ENCODE measurements at regions not wholly inside any gene's neighbourhood (a gene's known extent, or its start where the extent isn't known, plus 50 kb on each side); places are given as distances from the start of the nearest gene placed in this dataset.
"Not testable (repeated sequence)": the region's sequence is repeated elsewhere in the genome, so short reads cannot be mapped to it uniquely, and the experiment has no call there.

GRCh38 chr5:72599519-72600370 is 92.5 kb upstream of the ZNF366 start:
- no peak for DNase-seq (ENCODE audit: low read depth in 3 of 3, low spot score in 2 of 3)

- DNase-seq (ENCODE audit: low read depth in 3 of 3, low spot score in 2 of 3), result no peak
Measured at GRCh38 chr5:72599065-72599433, 91.8 kb upstream of the ZNF366 start.

- DNase-seq (ENCODE audit: low read depth in 3 of 3, low spot score in 2 of 3), result no peak
Measured at GRCh38 chr5:72598401-72599064, 91.3 kb upstream of the ZNF366 start.

GRCh38 chr5:72597456-72597948 is 90.3 kb upstream of the ZNF366 start:
- DNase-seq (ENCODE audit: low read depth in 3 of 3, low spot score in 2 of 3), result no peak

GRCh38 chr5:72596956-72597355 is 89.7 kb upstream of the ZNF366 start:
- DNase-seq (ENCODE audit: low read depth in 3 of 3, low spot score in 2 of 3), result no peak

GRCh38 chr5:72588640-72589039 is 81.4 kb upstream of the ZNF366 start:
- DNase-seq (ENCODE audit: low read depth in 3 of 3, low spot score in 2 of 3), result no peak

- DNase-seq (ENCODE audit: low read depth in 3 of 3, low spot score in 2 of 3), result no peak
Measured at GRCh38 chr5:72587661-72588308, 80.6 kb upstream of the ZNF366 start.

- no peak for DNase-seq (ENCODE audit: low read depth in 3 of 3, low spot score in 2 of 3)
Measured at GRCh38 chr5:72586788-72587530, 79.7 kb upstream of the ZNF366 start.

GRCh38 chr5:72584466-72584865 is 77.3 kb upstream of the ZNF366 start:
- DNase-seq (ENCODE audit: low read depth in 3 of 3, low spot score in 2 of 3), result no peak

GRCh38 chr5:72579290-72579689 is 72.1 kb upstream of the ZNF366 start:
- DNase-seq (ENCODE audit: low read depth in 3 of 3, low spot score in 2 of 3), result not testable (repeated sequence)

- no peak for DNase-seq (ENCODE audit: low read depth in 3 of 3, low spot score in 2 of 3)
Measured at GRCh38 chr5:72572236-72572765, 65.1 kb upstream of the ZNF366 start.

GRCh38 chr5:72569408-72569944 is 62.3 kb upstream of the ZNF366 start:
- no peak for DNase-seq (ENCODE audit: low read depth in 3 of 3, low spot score in 2 of 3)

GRCh38 chr5:72566746-72567145 is 59.5 kb upstream of the ZNF366 start:
- DNase-seq (ENCODE audit: low read depth in 3 of 3, low spot score in 2 of 3), result no peak

GRCh38 chr5:72565513-72566289 is 58.5 kb upstream of the ZNF366 start:
- no peak for DNase-seq (ENCODE audit: low read depth in 3 of 3, low spot score in 2 of 3)

- DNase-seq (ENCODE audit: low read depth in 3 of 3, low spot score in 2 of 3), result no peak
Measured at GRCh38 chr5:72562717-72563116, 55.5 kb upstream of the ZNF366 start.

GRCh38 chr5:72561148-72561972 is 54.1 kb upstream of the ZNF366 start:
- no peak for DNase-seq (ENCODE audit: low read depth in 3 of 3, low spot score in 2 of 3)

GRCh38 chr5:72559866-72560766 is 52.9 kb upstream of the ZNF366 start:
- DNase-seq (ENCODE audit: low read depth in 3 of 3, low spot score in 2 of 3), result no peak

GRCh38 chr5:72558383-72558782 is 51.2 kb upstream of the ZNF366 start:
- DNase-seq (ENCODE audit: low read depth in 3 of 3, low spot score in 2 of 3), result no peak

Data from right renal cortex interstitium (tissue), 3 donors.